EH (cell line): ENCODE measurements at regions not wholly inside any gene's neighbourhood (a gene's known extent, or its start where the extent isn't known, plus 50 kb on each side); places are given as distances from the start of the nearest gene placed in this dataset.
A peak's percentile ranks its signal among the peaks of the same experiment; 100 is the strongest.
"Not testable (repeated sequence)": the region's sequence is repeated elsewhere in the genome, so short reads cannot be mapped to it uniquely, and the experiment has no call there.

Source experiments
- DNase-seq: peaks from one replicate; pipeline ENCODE4 v3.0.0-alpha.2; 2015; ENCODE audit warnings: low read depth

GRCh38 chr15:77909182-77909940, 168.2 kb downstream of the TBC1D2B start:
- no peak for DNase-seq

- DNase-seq: not testable (repeated sequence)
Observed at GRCh38 chr15:77908752-77909111, 168.8 kb downstream of the TBC1D2B start.

- DNase-seq: peak; percentile 81
Observed at GRCh38 chr15:77907824-77908751, 169.4 kb downstream of the TBC1D2B start.

- DNase-seq: not testable (repeated sequence)
Observed at GRCh38 chr15:77906062-77906990, 171.2 kb downstream of the TBC1D2B start.

- DNase-seq: no peak
Observed at GRCh38 chr15:77905301-77905920, 172.1 kb downstream of the TBC1D2B start.

- no peak for DNase-seq
Observed at GRCh38 chr15:77904901-77905300, 172.6 kb downstream of the TBC1D2B start.

- DNase-seq: no peak
Observed at GRCh38 chr15:77904436-77904821, 173.1 kb downstream of the TBC1D2B start.

GRCh38 chr15:77903761-77904435, 173.6 kb downstream of the TBC1D2B start:
- not testable (repeated sequence) for DNase-seq

GRCh38 chr15:77902921-77903760, 174.4 kb downstream of the TBC1D2B start:
- DNase-seq: peak; percentile 30

- DNase-seq: peak; percentile 24
Observed at GRCh38 chr15:77901921-77902750, 175.4 kb downstream of the TBC1D2B start.

GRCh38 chr15:77901251-77901881, 176.1 kb downstream of the TBC1D2B start:
- no peak for DNase-seq

GRCh38 chr15:77900331-77900963, 177.1 kb downstream of the TBC1D2B start:
- DNase-seq: peak; percentile 48

GRCh38 chr15:77899776-77900175, 177.7 kb downstream of the TBC1D2B start:
- not testable (repeated sequence) for DNase-seq

GRCh38 chr15:77898811-77899730, 178.4 kb downstream of the TBC1D2B start:
- DNase-seq: no peak

GRCh38 chr15:77897896-77898406, 179.6 kb downstream of the TBC1D2B start:
- DNase-seq: no peak

GRCh38 chr15:77897113-77897895, 180.2 kb downstream of the TBC1D2B start:
- DNase-seq: not testable (repeated sequence)
